IMR-90 (cell line): ENCODE measurements at regions not wholly inside any gene's neighbourhood (a gene's known extent, or its start where the extent isn't known, plus 50 kb on each side); places are given as distances from the start of the nearest gene placed in this dataset.
A peak's percentile ranks its signal among the peaks of the same experiment; 100 is the strongest.

Experiments
- ATAC-seq: fragments of 200-7000 bp; cut with Tn5 transposase; 2 replicates; pipeline ENCODE4 v1.9.1; 2020; ENCODE audit warnings: low read depth, mild to moderate bottlenecking, moderate library complexity
- BruUV-seq: library from RNA; stranded (reverse); fragments of 400-500 nt; replicated peaks from 2 replicates; lab custom pipeline; 2021; lab: Mats Ljungman, UMichigan
- CTCF ChIA-PET: fragments of 300-600 bp; formaldehyde crosslinking; extraction: SDS; loops from one replicate; lab custom pipeline; 2021; ENCODE audit warnings: antibody characterized with exemption; lab: Yijun Ruan, JAX
- POLR2A ChIA-PET: fragments of 300-600 bp; sonication (Branson Sonifier 250); formaldehyde crosslinking; loops from one replicate; lab custom pipeline; 2022; ENCODE audit warnings: antibody characterized with exemption; ENCODE audit not compliant: unreplicated experiment; lab: Charles Lee
- DNase-seq: peaks from one replicate; pipeline ENCODE4 v3.0.0; 2013
- H2AFZ ChIP-seq: replicated peaks from 2 replicates; pipeline ENCODE3; 2013; ENCODE audit warnings: low read length, mild to moderate bottlenecking; ENCODE audit not compliant: poor library complexity
- H2AK5ac ChIP-seq: 2 replicates; pipeline ENCODE4 v1.6.1; 2013; ENCODE audit warnings: low read depth, low read length, inconsistent platforms
- H2AK9ac ChIP-seq: replicated peaks from 2 replicates; pipeline ENCODE3; 2013; ENCODE audit warnings: mild to moderate bottlenecking, low read depth, low read length, moderate library complexity; ENCODE audit not compliant: poor library complexity
- H2BK120ac ChIP-seq: 2 replicates; pipeline ENCODE4 v1.6.1; 2013; ENCODE audit warnings: low read depth, low read length, inconsistent platforms
- H2BK15ac ChIP-seq: 3 replicates; pipeline ENCODE4 v1.6.1; 2013; ENCODE audit warnings: low read depth, low read length, inconsistent platforms
- H2BK20ac ChIP-seq: 2 replicates; pipeline ENCODE4 v1.6.1; 2013; ENCODE audit warnings: low read depth, mild to moderate bottlenecking, inconsistent platforms, low read length, moderate library complexity
- H2BK5ac ChIP-seq: 2 replicates; pipeline ENCODE4 v1.6.1; 2013; ENCODE audit warnings: mild to moderate bottlenecking, low read depth, low read length, inconsistent platforms; ENCODE audit not compliant: poor library complexity, severe bottlenecking
- H3K14ac ChIP-seq: replicated peaks from 2 replicates; pipeline ENCODE4 v1.6.1; 2013; ENCODE audit warnings: low read depth, low read length, inconsistent platforms
- H3K18ac ChIP-seq: 2 replicates; pipeline ENCODE4 v1.6.1; 2013; ENCODE audit warnings: low read depth, low read length, control low read depth
- H3K23ac ChIP-seq: 2 replicates; pipeline ENCODE4 v1.6.1; 2013; ENCODE audit warnings: low read depth, low read length, inconsistent platforms
- H3K27ac ChIP-seq: 2 replicates; pipeline ENCODE4 v1.5.1; 2013; ENCODE audit warnings: mild to moderate bottlenecking, control low read depth, low read length; ENCODE audit not compliant: insufficient read depth
- H3K27me3 ChIP-seq: 2 replicates; pipeline ENCODE4 v1.6.1; 2013; ENCODE audit warnings: low read length; ENCODE audit not compliant: control insufficient read depth, insufficient read depth
- H3K36me3 ChIP-seq: 2 replicates; pipeline ENCODE4 v1.6.1; 2013; ENCODE audit warnings: low read length, mixed read lengths; ENCODE audit not compliant: control insufficient read depth, insufficient read depth
- H3K4ac ChIP-seq: 2 replicates; pipeline ENCODE4 v1.6.1; 2013; ENCODE audit warnings: low read depth, low read length, inconsistent platforms
- H3K4me1 ChIP-seq: 2 replicates; pipeline ENCODE4 v1.6.1; 2013; ENCODE audit warnings: low read length, mixed read lengths; ENCODE audit not compliant: control insufficient read depth, insufficient read depth
- H3K4me2 ChIP-seq: 2 replicates; pipeline ENCODE4 v1.6.1; 2013; ENCODE audit warnings: low read depth, mild to moderate bottlenecking, control low read depth, low read length, moderate library complexity
- H3K4me3 ChIP-seq: 2 replicates; pipeline ENCODE4 v1.5.1; 2013; ENCODE audit warnings: low read depth, mild to moderate bottlenecking, control low read depth, low read length, moderate library complexity; ENCODE audit not compliant: insufficient read depth
- H3K56ac ChIP-seq: 2 replicates; pipeline ENCODE4 v1.6.1; 2013; ENCODE audit warnings: low read length, inconsistent platforms; ENCODE audit not compliant: insufficient read depth; ENCODE audit errors: extremely low read depth
- H3K79me1 ChIP-seq, 2 experiments: 2 replicates each; pipeline ENCODE4 v1.6.1; 2013; ENCODE audit warnings: low read length in 2 of 2, inconsistent platforms in 1 of 2, low read depth in 1 of 2
- H3K9ac ChIP-seq: 2 replicates; pipeline ENCODE4 v1.6.1; 2013; ENCODE audit warnings: low read depth, low read length, control low read depth
- H3K9me1 ChIP-seq: 2 replicates; pipeline ENCODE4 v1.6.1; 2013; ENCODE audit warnings: low read length, inconsistent platforms; ENCODE audit not compliant: insufficient read depth
- H3K9me3 ChIP-seq: 2 replicates; pipeline ENCODE4 v1.6.1; 2013; ENCODE audit warnings: low read length; ENCODE audit not compliant: control insufficient read depth, insufficient read depth
- H4K20me1 ChIP-seq: 2 replicates; pipeline ENCODE4 v1.6.1; 2013; ENCODE audit warnings: low read length, inconsistent platforms; ENCODE audit not compliant: insufficient read depth
- H4K5ac ChIP-seq: 2 replicates; pipeline ENCODE4 v1.6.1; 2013; ENCODE audit warnings: mild to moderate bottlenecking, low read depth, low read length, control low read depth
- H4K8ac ChIP-seq, 2 experiments: 2 replicates each; pipeline ENCODE4 v1.6.1; 2013; ENCODE audit warnings: low read depth in 2 of 2, low read length in 2 of 2, control low read depth in 1 of 2, inconsistent platforms in 1 of 2
- H4K91ac ChIP-seq: 2 replicates; pipeline ENCODE4 v1.6.1; 2013; ENCODE audit warnings: low read depth, low read length, inconsistent platforms; ENCODE audit not compliant: insufficient read depth
- BHLHE40 ChIP-seq: fragments of 150-350 bp; IDR thresholded peaks from 2 replicates; pipeline ENCODE4 v1.6.1; 2016; ENCODE audit warnings: mild to moderate bottlenecking, low read depth, low read length
- CEBPB ChIP-seq: IDR thresholded peaks from 2 replicates; pipeline ENCODE4 v1.6.1; 2012; ENCODE audit warnings: low read depth, low read length, improper control_type of control experiment
- CHD1 ChIP-seq: IDR thresholded peaks from 2 replicates; pipeline ENCODE4 v1.6.1; 2012; ENCODE audit warnings: low read depth, low read length, improper control_type of control experiment
- FOS ChIP-seq: fragments of 150-350 bp; IDR thresholded peaks from 2 replicates; pipeline ENCODE4 v1.6.1; 2016; ENCODE audit warnings: low read depth, low read length
- MAFK ChIP-seq: IDR thresholded peaks from 2 replicates; pipeline ENCODE4 v1.6.1; 2012; ENCODE audit warnings: low read depth, low read length, improper control_type of control experiment
- MAZ ChIP-seq: IDR thresholded peaks from 2 replicates; pipeline ENCODE4 v1.6.1; 2012; ENCODE audit warnings: low read depth, mild to moderate bottlenecking, low read length, improper control_type of control experiment, moderate library complexity, borderline replicate concordance
- MXI1 ChIP-seq: IDR thresholded peaks from 2 replicates; pipeline ENCODE4 v1.6.1; 2012; ENCODE audit warnings: low read depth, mild to moderate bottlenecking, low read length, moderate library complexity, borderline replicate concordance
- NFE2L2 ChIP-seq: fragments of 150-350 bp; IDR thresholded peaks from 2 replicates; pipeline ENCODE4 v1.6.1; 2016; ENCODE audit warnings: low read depth, mild to moderate bottlenecking, low read length
- POLR2A ChIP-seq: IDR thresholded peaks from 2 replicates; pipeline ENCODE4 v1.6.1; 2012; ENCODE audit warnings: mild to moderate bottlenecking, low read depth, low read length
- RAD21 ChIP-seq: IDR thresholded peaks from 2 replicates; pipeline ENCODE4 v1.6.1; 2012; ENCODE audit warnings: low read length, improper control_type of control experiment
- RCOR1 ChIP-seq: IDR thresholded peaks from 2 replicates; pipeline ENCODE4 v1.6.1; 2012; ENCODE audit warnings: mild to moderate bottlenecking, low read length, improper control_type of control experiment; ENCODE audit not compliant: insufficient replicate concordance
- RFX5 ChIP-seq: IDR thresholded peaks from 2 replicates; pipeline ENCODE4 v1.8.0; 2012; ENCODE audit warnings: low read depth, mild to moderate bottlenecking, low read length, moderate library complexity
- SMC3 ChIP-seq: fragments of 150-350 bp; IDR thresholded peaks from 2 replicates; pipeline ENCODE4 v1.6.1; 2016; ENCODE audit warnings: low read depth, mild to moderate bottlenecking, antibody characterized with exemption, low read length, moderate library complexity
- WGBS, 2 experiments: methylation state at CpG; one replicate each; pipeline versions ENCODE4 v1.1.5 to v1.1.7; 2013; ENCODE audit warnings: missing lambda C conversion rate in 2 of 2; ENCODE audit not compliant: insufficient read length in 1 of 2; ENCODE audit errors: extremely low coverage in 2 of 2; 5-methylcytosine and 5-hydroxymethylcytosine counted together
- dilution Hi-C: fragments of 300-500 bp; cut with HindIII; formaldehyde crosslinking; loops from one replicate; pipeline ENCODE4 v1.14.3; 2018; ENCODE audit warnings: low sequenced_read_pairs; ENCODE audit not compliant: unreplicated experiment
- in situ Hi-C: fragments of 300-500 bp; cut with MboI; formaldehyde crosslinking; loops from 3 replicates; pipeline ENCODE4 v1.14.3; 2019; ENCODE audit warnings: low sequenced_read_pairs, inconsistent platforms, mixed read lengths
- intact Hi-C: fragments of 100-400 bp; cut with micrococcal nuclease; formaldehyde crosslinking; loops from 2 replicates; pipeline ENCODE4 v1.10.0; 2022
- TF ChIP-seq, protein P1 (sequence below): conservative IDR thresholded peaks from 2 replicates; pipeline ENCODE4 v1.5.1; 2012; ENCODE audit warnings: mild to moderate bottlenecking, low read depth, low read length, improper control_type of control experiment
- TF ChIP-seq, protein P2 (sequence below): fragments of 150-350 bp; IDR thresholded peaks from 2 replicates; pipeline ENCODE4 v1.6.1; 2016; ENCODE audit warnings: low read depth, mild to moderate bottlenecking, low read length, moderate library complexity, borderline replicate concordance
- TF ChIP-seq, protein P3 (sequence below): fragments of 150-350 bp; IDR thresholded peaks from 2 replicates; pipeline ENCODE4 v1.6.1; 2017; ENCODE audit warnings: mild to moderate bottlenecking, antibody characterized with exemption, low read length, low read depth

- CTCF ChIA-PET = no interaction called here
- no CpG with 5 or more reads among the region's 3 CpGs for WGBS, 2 experiments
- POLR2A ChIA-PET = no interaction called here
Measured at GRCh38 chr10:17506856-17507471, 52.6 kb upstream of the ST8SIA6 start.

More at GRCh38 chr10:17506856-17507471, 52.6 kb upstream of the ST8SIA6 start:
- Histone ChIP-seq H2AK5ac (no peak overlapping the region), H3K4me1 (peaks cover 14% of the 10 kb centered on the region), H3K14ac (peak overlapping the region; percentile 5), H3K27ac (no peak overlapping the region), H4K20me1 (no peaks in the 10 kb centered on the region), H3K79me1 (peaks cover 0 to 6% of the 10 kb centered on the region in 2 experiments; a peak in 2 of 4 replicates), H3K4ac (peak overlapping the region; percentile 64), H3K9me3 (no peaks in the 10 kb centered on the region), H3K4me2 (no peak overlapping the region), H3K23ac (peak overlapping the region; percentile 6; the same call in 1 of the 2 replicates), H2BK120ac (peak overlapping the region; percentile 60), H2BK15ac (peak overlapping the region; percentile 92), H2BK5ac (no peak overlapping the region), H3K4me3 (no peak overlapping the region), H4K5ac (peak overlapping the region; percentile 43; the same call in 1 of the 2 replicates), H3K36me3 (no peaks in the 10 kb centered on the region), H2AFZ (no peak overlapping the region), H2BK20ac (peak overlapping the region; percentile 22), H4K8ac (peak overlapping the region in 1 of 2 experiments; percentile 29; a peak in 2 of 4 replicates), H3K56ac (no peak overlapping the region), H2AK9ac (no peak overlapping the region), H4K91ac (peak overlapping the region; percentile 43; the same call in 1 of the 2 replicates), H3K18ac (peak overlapping the region; percentile 66; the same call in 1 of the 2 replicates), H3K9me1 (peaks cover 20% of the 10 kb centered on the region), H3K9ac (no peak overlapping the region), H3K27me3 (no peaks in the 10 kb centered on the region)
- in situ Hi-C loops (no loop called here), intact Hi-C loops (no loop called here), dilution Hi-C loops (no loop called here)
- TF ChIP-seq, protein P1, sequence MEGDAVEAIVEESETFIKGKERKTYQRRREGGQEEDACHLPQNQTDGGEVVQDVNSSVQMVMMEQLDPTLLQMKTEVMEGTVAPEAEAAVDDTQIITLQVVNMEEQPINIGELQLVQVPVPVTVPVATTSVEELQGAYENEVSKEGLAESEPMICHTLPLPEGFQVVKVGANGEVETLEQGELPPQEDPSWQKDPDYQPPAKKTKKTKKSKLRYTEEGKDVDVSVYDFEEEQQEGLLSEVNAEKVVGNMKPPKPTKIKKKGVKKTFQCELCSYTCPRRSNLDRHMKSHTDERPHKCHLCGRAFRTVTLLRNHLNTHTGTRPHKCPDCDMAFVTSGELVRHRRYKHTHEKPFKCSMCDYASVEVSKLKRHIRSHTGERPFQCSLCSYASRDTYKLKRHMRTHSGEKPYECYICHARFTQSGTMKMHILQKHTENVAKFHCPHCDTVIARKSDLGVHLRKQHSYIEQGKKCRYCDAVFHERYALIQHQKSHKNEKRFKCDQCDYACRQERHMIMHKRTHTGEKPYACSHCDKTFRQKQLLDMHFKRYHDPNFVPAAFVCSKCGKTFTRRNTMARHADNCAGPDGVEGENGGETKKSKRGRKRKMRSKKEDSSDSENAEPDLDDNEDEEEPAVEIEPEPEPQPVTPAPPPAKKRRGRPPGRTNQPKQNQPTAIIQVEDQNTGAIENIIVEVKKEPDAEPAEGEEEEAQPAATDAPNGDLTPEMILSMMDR = no peak
- TF ChIP-seq RAD21 (no peak), RCOR1 (no peak), POLR2A (no peak), BHLHE40 (no peak), CEBPB (no peak), RFX5 (no peak), CHD1 (no peak), NFE2L2 (no peak), FOS (no peak), MXI1 (no peak), MAZ (no peak), SMC3 (no peak), MAFK (no peak)
- TF ChIP-seq, protein P2, sequence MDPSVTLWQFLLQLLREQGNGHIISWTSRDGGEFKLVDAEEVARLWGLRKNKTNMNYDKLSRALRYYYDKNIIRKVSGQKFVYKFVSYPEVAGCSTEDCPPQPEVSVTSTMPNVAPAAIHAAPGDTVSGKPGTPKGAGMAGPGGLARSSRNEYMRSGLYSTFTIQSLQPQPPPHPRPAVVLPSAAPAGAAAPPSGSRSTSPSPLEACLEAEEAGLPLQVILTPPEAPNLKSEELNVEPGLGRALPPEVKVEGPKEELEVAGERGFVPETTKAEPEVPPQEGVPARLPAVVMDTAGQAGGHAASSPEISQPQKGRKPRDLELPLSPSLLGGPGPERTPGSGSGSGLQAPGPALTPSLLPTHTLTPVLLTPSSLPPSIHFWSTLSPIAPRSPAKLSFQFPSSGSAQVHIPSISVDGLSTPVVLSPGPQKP = no peak
- TF ChIP-seq, protein P3, sequence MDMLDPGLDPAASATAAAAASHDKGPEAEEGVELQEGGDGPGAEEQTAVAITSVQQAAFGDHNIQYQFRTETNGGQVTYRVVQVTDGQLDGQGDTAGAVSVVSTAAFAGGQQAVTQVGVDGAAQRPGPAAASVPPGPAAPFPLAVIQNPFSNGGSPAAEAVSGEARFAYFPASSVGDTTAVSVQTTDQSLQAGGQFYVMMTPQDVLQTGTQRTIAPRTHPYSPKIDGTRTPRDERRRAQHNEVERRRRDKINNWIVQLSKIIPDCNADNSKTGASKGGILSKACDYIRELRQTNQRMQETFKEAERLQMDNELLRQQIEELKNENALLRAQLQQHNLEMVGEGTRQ = no peak
- no peak for ATAC-seq
- BruUV-seq = no TSS peak
- no peak for DNase-seq
